ENCODE measurements at regions not wholly inside any gene's neighbourhood (a gene's known extent, or its start where the extent isn't known, plus 50 kb on each side); places are given as distances from the start of the nearest gene placed in this dataset.

GRCh38 chr2:59033661-59034060 is 792.5 kb upstream of the FANCL start:
- TF ChIP-seq CTCF (IDR thresholded peaks at IDR 0.05) (no peak), POLR2A (IDR thresholded peaks at IDR 0.05) (no peak)

Data from Peyer's patch (tissue), 4 donors.